ENCODE measurements at regions not wholly inside any gene's neighbourhood (a gene's known extent, or its start where the extent isn't known, plus 50 kb on each side); places are given as distances from the start of the nearest gene placed in this dataset.

GRCh38 chr5:57032151-57032551, 80.2 kb upstream of the MIER3 start:
- Histone ChIP-seq H2AFZ (ENCODE audit: control insufficient read depth, low read length) (no peak overlapping the region), H3K79me2 (ENCODE audit: control insufficient read depth, insufficient read depth, low read length) (no peaks in the 10 kb centered on the region), H3K9me3 (ENCODE audit: control insufficient read depth, low read depth, low read length) (no peaks in the 10 kb centered on the region), H4K20me1 (ENCODE audit: control insufficient read depth, extremely low read depth, insufficient read depth, low read length) (no peaks in the 10 kb centered on the region), H3K9ac (ENCODE audit: control insufficient read depth, extremely low read depth, insufficient read depth, low read length) (no peak overlapping the region), H3K27ac (ENCODE audit: control insufficient read depth, insufficient read depth, low read length) (no peak overlapping the region), H3K27me3 (ENCODE audit: control insufficient read depth, extremely low read depth, insufficient read depth, low read length) (no peaks in the 10 kb centered on the region), H3K4me3 (ENCODE audit: control insufficient read depth in 2 of 3, extremely low read depth in 1 of 3, insufficient read depth in 2 of 3, low read depth in 1 of 3, low read length in 3 of 3) (no peak overlapping the region), H3K4me2 (ENCODE audit: control insufficient read depth, extremely low read depth, insufficient read depth, low read depth, low read length) (no peak overlapping the region), H3K36me3 (ENCODE audit: control insufficient read depth in 2 of 2, extremely low read depth in 1 of 2, insufficient read depth in 2 of 2, low read length in 2 of 2) (no peaks in the 10 kb centered on the region), H3K9me1 (ENCODE audit: control insufficient read depth, extremely low read depth, insufficient read depth, low read length) (no peaks in the 10 kb centered on the region), H3K4me1 (ENCODE audit: control insufficient read depth, extremely low read depth, insufficient read depth, low read length) (peaks cover 7% of the 10 kb centered on the region)
- no peak for DNase-seq (ENCODE audit: low read depth, low spot score)
- TF ChIP-seq CTCF (optimal IDR thresholded peaks at IDR 0.05 in 1 of 3, IDR thresholded peaks at IDR 0.05 in 1 of 3, conservative IDR thresholded peaks at IDR 0.05 in 1 of 3; ENCODE audit: extremely low read depth in 1 of 3, insufficient read depth in 2 of 3, low read length in 3 of 3) (no peak), EZH2 (IDR thresholded peaks at IDR 0.05; ENCODE audit: low read length) (no peak)
- no peak for FAIRE-seq
- dilution Hi-C loops (cut with MboI; ENCODE audit: extremely low pct_ligation_motif_present, low sequenced_read_pairs), result no loop called here

- no peak overlapping the region for H3K4me2 ChIP-seq (ENCODE audit: control insufficient read depth, extremely low read depth, insufficient read depth, low read depth, low read length)
- peak; percentile 41 for DNase-seq (ENCODE audit: low read depth, low spot score)
- H3K27me3 ChIP-seq (ENCODE audit: control insufficient read depth, extremely low read depth, insufficient read depth, low read length), result no peaks in the 10 kb centered on the region
- peaks cover 7% of the 10 kb centered on the region for H3K4me1 ChIP-seq (ENCODE audit: control insufficient read depth, extremely low read depth, insufficient read depth, low read length)
- dilution Hi-C loops (cut with MboI; ENCODE audit: extremely low pct_ligation_motif_present, low sequenced_read_pairs), result no loop called here
- H2AFZ ChIP-seq (ENCODE audit: control insufficient read depth, low read length), result no peak overlapping the region
- no peak overlapping the region for H3K4me3 ChIP-seq (ENCODE audit: control insufficient read depth in 2 of 3, extremely low read depth in 1 of 3, insufficient read depth in 2 of 3, low read depth in 1 of 3, low read length in 3 of 3)
- no peaks in the 10 kb centered on the region for H3K79me2 ChIP-seq (ENCODE audit: control insufficient read depth, insufficient read depth, low read length)
- H3K9me1 ChIP-seq (ENCODE audit: control insufficient read depth, extremely low read depth, insufficient read depth, low read length), result no peaks in the 10 kb centered on the region
- peak; percentile 36 for FAIRE-seq
- H3K9ac ChIP-seq (ENCODE audit: control insufficient read depth, extremely low read depth, insufficient read depth, low read length), result no peak overlapping the region
- no peak overlapping the region for H3K27ac ChIP-seq (ENCODE audit: control insufficient read depth, insufficient read depth, low read length)
- H3K9me3 ChIP-seq (ENCODE audit: control insufficient read depth, low read depth, low read length), result no peaks in the 10 kb centered on the region
- H4K20me1 ChIP-seq (ENCODE audit: control insufficient read depth, extremely low read depth, insufficient read depth, low read length), result no peaks in the 10 kb centered on the region
- H3K36me3 ChIP-seq (ENCODE audit: control insufficient read depth in 2 of 2, extremely low read depth in 1 of 2, insufficient read depth in 2 of 2, low read length in 2 of 2), result no peaks in the 10 kb centered on the region
- TF ChIP-seq CTCF (optimal IDR thresholded peaks at IDR 0.05 in 1 of 3, IDR thresholded peaks at IDR 0.05 in 1 of 3, conservative IDR thresholded peaks at IDR 0.05 in 1 of 3; ENCODE audit: extremely low read depth in 1 of 3, insufficient read depth in 2 of 3, low read length in 3 of 3) (no peak), EZH2 (IDR thresholded peaks at IDR 0.05; ENCODE audit: low read length) (no peak)
Observed at GRCh38 chr5:57033103-57033502, 81.2 kb upstream of the MIER3 start.
